ACC112 (cell line): ENCODE measurements at regions not wholly inside any gene's neighbourhood (a gene's known extent, or its start where the extent isn't known, plus 50 kb on each side); places are given as distances from the start of the nearest gene placed in this dataset.
A peak's percentile ranks its signal among the peaks of the same experiment; 100 is the strongest.

Experiments used
- H2AFZ ChIP-seq: fragments of 200-600 bp; sonication (generic); one replicate; pipeline ENCODE4 v1.6.0; 2017; ENCODE audit warnings: antibody characterized with exemption, low read length; ENCODE audit not compliant: unreplicated experiment
- H3K27ac ChIP-seq: fragments of 200-600 bp; sonication (generic); 2 replicates; pipeline ENCODE4 v1.5.1; 2014; ENCODE audit warnings: low read depth, mild to moderate bottlenecking, antibody characterized with exemption, low read length, moderate library complexity
- H3K27me3 ChIP-seq: fragments of 200-600 bp; sonication (generic); 2 replicates; pipeline ENCODE4 v1.6.1; 2014; ENCODE audit warnings: mild to moderate bottlenecking, antibody characterized with exemption, low read length, moderate library complexity, mixed read lengths; ENCODE audit not compliant: insufficient read depth
- H3K36me3 ChIP-seq: fragments of 200-600 bp; sonication (generic); 2 replicates; pipeline ENCODE4 v1.6.1; 2016; ENCODE audit warnings: mild to moderate bottlenecking, antibody characterized with exemption, low read length, moderate library complexity, mixed read lengths; ENCODE audit not compliant: insufficient read depth
- H3K4me1 ChIP-seq: fragments of 200-600 bp; sonication (generic); one replicate; pipeline ENCODE4 v1.6.1; 2016; ENCODE audit warnings: low read length, mixed read lengths; ENCODE audit not compliant: insufficient read depth, unreplicated experiment, control insufficient read depth
- H3K4me3 ChIP-seq: fragments of 200-600 bp; sonication (generic); 2 replicates; pipeline ENCODE4 v1.5.1; 2014; ENCODE audit warnings: mild to moderate bottlenecking, low read depth, low read length
- H3K79me2 ChIP-seq: fragments of 200-600 bp; sonication (generic); one replicate; pipeline ENCODE4 v1.6.0; 2016; ENCODE audit warnings: low read length; ENCODE audit not compliant: control insufficient read depth, unreplicated experiment, insufficient read depth

DNA sequence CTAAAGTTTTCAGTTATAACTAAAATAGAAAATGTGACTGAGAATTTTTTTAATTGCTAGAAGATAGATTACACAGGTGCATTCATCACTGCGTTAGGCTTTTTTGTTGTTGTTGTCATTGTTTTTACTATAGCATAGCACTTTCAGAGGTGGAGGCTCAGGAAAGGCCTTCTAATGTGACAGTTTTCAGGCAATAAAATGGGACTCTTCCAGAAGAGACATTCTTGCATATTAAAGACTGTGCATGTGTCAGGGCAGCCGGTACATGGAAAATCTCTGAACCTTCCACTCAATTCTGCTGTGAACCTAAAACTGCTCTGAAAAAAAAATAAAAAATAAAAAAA is 175.2 kb downstream of the METTL4 start:
- no peaks in the 10 kb centered on the region for H3K79me2 ChIP-seq
- no peaks in the 10 kb centered on the region for H3K36me3 ChIP-seq
- H2AFZ ChIP-seq: no peak overlapping the region
- no peaks in the 10 kb centered on the region for H3K27me3 ChIP-seq
- H3K4me3 ChIP-seq: no peak overlapping the region
- H3K4me1 ChIP-seq: no peaks in the 10 kb centered on the region
- no peak overlapping the region for H3K27ac ChIP-seq

DNA sequence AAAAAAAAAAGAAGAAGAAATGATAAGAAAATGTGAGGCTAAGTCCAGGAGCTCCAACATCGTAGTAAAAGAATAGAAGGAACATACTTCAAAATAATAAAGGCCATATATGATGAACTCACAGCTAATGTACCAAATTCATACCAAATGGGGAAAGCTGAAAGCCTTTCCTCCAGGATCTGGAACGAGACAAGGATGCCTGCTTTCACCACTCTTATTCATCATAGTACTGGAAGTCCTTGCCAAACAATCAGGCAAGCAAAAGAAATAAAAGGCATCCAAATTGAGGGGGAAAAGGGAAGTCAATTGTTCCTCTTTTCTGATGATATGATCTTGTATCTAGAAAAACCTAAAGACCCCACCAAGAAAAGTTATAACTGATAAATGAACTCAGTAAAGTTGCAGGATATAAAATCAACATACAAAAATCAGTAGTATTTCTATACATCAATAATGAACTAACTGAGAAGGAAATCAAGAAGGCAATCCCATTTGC is 170.6 kb downstream of the METTL4 start:
- H3K4me3 ChIP-seq: no peak overlapping the region
- no peaks in the 10 kb centered on the region for H3K4me1 ChIP-seq
- no peak overlapping the region for H2AFZ ChIP-seq
- H3K27me3 ChIP-seq: no peaks in the 10 kb centered on the region
- no peak overlapping the region for H3K27ac ChIP-seq
- H3K36me3 ChIP-seq: no peaks in the 10 kb centered on the region
- H3K79me2 ChIP-seq: no peaks in the 10 kb centered on the region

DNA sequence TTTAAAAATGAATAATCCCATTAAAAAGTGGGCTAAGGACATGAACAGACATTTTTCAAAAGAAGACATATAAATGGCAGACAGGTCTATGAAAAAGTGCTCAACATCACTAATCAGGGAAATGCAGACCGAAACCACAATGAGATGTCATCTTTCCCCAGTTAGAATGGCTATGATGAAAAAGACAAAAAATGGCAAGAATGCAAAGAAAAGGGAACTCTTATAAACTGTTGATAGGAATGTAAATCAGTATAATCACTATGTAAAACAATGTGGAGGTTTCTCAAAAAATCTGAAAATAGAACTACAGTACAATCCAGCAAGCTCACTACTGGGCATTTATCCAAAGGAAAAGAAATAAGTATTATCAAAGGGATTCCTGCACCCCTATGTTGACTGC is 169.2 kb downstream of the METTL4 start:
- no peaks in the 10 kb centered on the region for H3K4me1 ChIP-seq
- no peak overlapping the region for H3K4me3 ChIP-seq
- H3K36me3 ChIP-seq: no peaks in the 10 kb centered on the region
- no peak overlapping the region for H3K27ac ChIP-seq
- no peaks in the 10 kb centered on the region for H3K27me3 ChIP-seq
- H2AFZ ChIP-seq: no peak overlapping the region
- H3K79me2 ChIP-seq: no peaks in the 10 kb centered on the region

DNA sequence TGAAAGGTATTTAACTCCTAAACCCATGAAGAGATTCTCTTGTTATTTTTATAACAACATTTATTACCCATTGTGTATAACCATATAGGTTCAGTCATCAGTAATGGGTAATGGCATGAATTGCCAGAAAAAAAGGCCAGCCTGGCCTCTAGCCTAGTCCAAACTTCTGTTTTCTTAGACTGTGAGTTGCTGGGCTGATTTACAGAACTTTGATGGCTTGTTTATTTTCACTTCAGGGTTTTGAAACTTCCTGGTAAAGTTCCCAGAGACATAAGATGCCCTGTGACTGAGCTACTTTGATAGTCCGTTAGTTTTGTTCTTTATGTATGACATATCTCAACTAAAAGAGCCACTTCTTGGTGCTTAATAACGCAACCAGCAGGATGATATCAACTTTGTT is 164.8 kb downstream of the METTL4 start:
- Histone ChIP-seq H3K27me3 (no peaks in the 10 kb centered on the region), H3K79me2 (no peaks in the 10 kb centered on the region), H3K4me3 (no peak overlapping the region), H3K36me3 (no peaks in the 10 kb centered on the region), H3K4me1 (peaks cover 14% of the 10 kb centered on the region), H2AFZ (peak overlapping the region; percentile 55), H3K27ac (no peak overlapping the region)

DNA sequence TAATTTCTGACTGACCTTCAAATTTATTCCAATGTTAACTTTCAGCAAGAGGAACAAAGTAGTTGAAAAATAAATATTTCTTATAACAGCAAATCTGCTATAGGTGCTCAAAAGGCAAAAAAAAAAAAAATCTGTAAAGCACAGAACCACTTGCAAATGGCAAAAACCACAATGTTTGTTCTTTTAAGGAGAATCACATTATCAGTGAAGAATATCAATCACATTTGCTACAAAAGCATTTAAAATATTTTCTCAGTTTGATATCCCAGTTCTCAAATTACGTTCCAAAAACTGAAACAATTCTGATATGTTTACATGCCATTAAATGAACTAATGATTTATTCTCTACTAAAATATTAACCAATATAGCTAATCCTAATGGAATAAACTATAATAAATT is 163.3 kb downstream of the METTL4 start:
- Histone ChIP-seq H3K27me3 (no peaks in the 10 kb centered on the region), H3K4me1 (peaks cover 21% of the 10 kb centered on the region), H2AFZ (no peak overlapping the region), H3K4me3 (no peak overlapping the region), H3K36me3 (no peaks in the 10 kb centered on the region), H3K27ac (no peak overlapping the region), H3K79me2 (no peaks in the 10 kb centered on the region)

DNA sequence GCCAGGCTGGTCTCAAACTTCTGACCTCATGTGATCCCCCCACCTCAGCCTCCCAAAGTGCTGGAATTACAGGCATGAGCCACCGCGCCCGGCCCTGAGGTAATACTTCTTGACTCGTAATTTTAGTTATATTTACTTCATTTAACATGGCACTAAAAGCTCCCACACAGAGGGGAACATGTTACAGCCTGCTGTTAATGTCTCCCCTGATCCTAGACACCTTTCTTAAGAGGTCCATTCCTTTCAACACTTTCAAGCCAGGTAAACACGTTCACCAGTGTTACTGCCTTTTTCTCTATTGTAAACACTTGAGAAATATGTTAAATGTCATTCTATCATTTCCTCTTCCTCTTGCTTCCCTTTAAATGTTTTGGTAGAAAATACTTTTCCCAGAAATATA is 161.4 kb downstream of the METTL4 start:
- no peaks in the 10 kb centered on the region for H3K79me2 ChIP-seq
- 0 out of 2 replicates have a peak overlapping the region, but pooled peaks have one; percentile 78 for H3K27ac ChIP-seq
- H2AFZ ChIP-seq: no peak overlapping the region
- H3K4me3 ChIP-seq: no peak overlapping the region
- no peaks in the 10 kb centered on the region for H3K27me3 ChIP-seq
- no peaks in the 10 kb centered on the region for H3K36me3 ChIP-seq
- H3K4me1 ChIP-seq: peaks cover 21% of the 10 kb centered on the region

DNA sequence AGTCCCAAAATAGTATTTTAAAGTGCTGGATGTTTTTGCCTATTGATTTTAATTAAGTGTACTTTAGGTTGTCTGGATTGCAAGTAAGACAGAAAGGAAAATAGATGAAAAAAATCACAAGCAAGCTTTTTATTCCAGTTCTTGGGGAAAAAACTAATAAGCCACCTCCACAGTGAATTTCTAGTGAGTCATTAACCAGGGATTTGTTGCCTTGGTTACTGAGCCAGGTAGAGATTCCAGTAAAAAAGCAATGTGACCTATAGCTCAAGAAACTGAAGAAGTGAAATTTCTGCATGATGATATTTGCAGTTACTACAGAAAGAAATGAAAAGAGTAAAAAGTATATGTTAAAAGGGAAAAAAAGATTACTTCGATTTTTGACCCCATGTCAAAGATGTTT is 160.6 kb downstream of the METTL4 start:
- Histone ChIP-seq H2AFZ (no peak overlapping the region), H3K27ac (peak overlapping the region; percentile 78), H3K27me3 (no peaks in the 10 kb centered on the region), H3K79me2 (no peaks in the 10 kb centered on the region), H3K4me3 (no peak overlapping the region), H3K4me1 (peaks cover 21% of the 10 kb centered on the region), H3K36me3 (no peaks in the 10 kb centered on the region)

DNA sequence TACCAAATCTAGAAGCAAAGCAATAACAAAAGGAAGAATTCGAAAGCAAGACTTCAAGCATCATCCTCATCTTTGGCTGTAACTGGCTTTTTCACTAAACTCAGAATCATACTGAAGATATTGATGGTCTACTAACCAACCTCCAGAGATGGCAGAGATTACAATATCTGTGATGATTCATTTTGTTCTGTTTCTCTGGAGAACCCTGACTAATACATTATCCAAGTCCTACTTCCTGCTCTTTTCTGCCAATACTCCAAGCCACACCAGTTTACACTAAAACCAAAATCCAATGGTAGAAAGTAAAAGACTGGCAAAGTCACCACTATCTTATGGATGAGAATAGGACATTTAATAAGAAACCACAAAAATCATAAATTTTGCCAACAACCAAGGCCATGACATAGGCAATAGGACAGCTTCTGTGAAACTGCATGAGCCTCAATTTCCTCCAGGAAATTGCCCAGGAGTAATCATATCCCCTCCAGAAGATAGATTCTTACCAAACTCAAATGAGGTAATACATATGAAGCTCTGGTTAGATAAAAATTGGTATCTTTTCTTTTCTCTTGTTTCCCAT is 159.8 kb downstream of the METTL4 start:
- no peaks in the 10 kb centered on the region for H3K27me3 ChIP-seq
- H2AFZ ChIP-seq: peak overlapping the region; percentile 79
- no peaks in the 10 kb centered on the region for H3K79me2 ChIP-seq
- peaks cover 21% of the 10 kb centered on the region for H3K4me1 ChIP-seq
- H3K36me3 ChIP-seq: no peaks in the 10 kb centered on the region
- H3K4me3 ChIP-seq: no peak overlapping the region
- peak overlapping the region; percentile 78 for H3K27ac ChIP-seq

DNA sequence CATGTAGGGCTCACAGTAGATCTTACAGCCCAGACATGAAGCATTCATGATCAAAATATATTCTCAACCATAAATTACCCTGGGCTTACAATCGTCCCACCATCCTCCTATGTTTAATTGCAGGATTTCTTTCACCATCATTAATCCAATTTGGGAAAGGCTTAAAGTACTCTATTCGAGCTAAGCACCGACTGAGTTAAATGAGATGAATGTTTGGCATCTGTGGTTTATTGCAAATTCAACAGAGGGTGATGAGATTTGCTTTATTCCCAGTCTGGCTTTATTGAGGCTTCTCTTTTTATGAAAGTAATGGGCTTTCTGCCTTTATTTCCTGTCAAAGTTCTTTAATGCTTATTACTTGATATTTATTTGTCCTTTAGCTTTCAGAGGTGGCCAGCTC is 159.0 kb downstream of the METTL4 start:
- no peak overlapping the region for H3K4me3 ChIP-seq
- no peaks in the 10 kb centered on the region for H3K27me3 ChIP-seq
- H3K27ac ChIP-seq: no peak overlapping the region
- H2AFZ ChIP-seq: no peak overlapping the region
- no peaks in the 10 kb centered on the region for H3K36me3 ChIP-seq
- H3K4me1 ChIP-seq: peaks cover 21% of the 10 kb centered on the region
- H3K79me2 ChIP-seq: no peaks in the 10 kb centered on the region

DNA sequence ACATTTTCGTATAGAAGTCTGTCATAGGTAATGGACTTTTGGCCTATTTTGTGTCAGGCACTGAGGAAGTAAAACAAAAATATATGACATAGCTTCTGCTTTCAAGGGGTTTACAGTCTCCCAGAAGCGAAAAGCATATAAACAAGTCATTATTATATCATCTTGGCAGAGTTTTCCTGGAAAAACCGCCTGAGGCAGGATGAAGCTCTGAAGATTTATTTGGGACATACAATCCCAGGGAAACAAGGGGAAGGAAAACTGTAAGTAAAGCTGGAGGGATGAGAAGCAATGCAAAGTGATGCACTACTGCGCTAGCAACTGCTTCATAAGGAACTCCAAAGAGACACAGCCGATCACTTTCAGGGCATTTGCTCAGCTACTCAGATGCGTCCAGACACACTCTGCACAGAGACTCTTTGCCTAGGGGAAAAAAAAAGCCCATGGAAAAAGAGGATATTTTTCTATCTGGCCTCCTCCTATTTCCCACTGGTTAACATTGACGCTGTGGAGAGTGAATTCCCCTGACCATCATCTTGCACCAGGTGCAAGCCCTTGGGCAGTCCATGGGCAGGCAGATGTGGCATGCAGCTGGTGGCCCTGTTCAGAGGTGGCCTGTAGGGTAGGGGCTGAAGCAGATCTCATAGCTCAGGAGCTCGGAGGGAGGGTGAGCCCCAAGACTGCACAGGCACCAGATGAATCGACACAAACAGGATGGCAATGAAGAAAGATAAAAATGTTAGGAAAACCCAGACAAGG is 158.1 kb downstream of the METTL4 start:
- Histone ChIP-seq H3K4me3 (no peak overlapping the region), H3K36me3 (no peaks in the 10 kb centered on the region), H3K27me3 (no peaks in the 10 kb centered on the region), H3K79me2 (no peaks in the 10 kb centered on the region), H2AFZ (no peak overlapping the region), H3K4me1 (peaks cover 21% of the 10 kb centered on the region), H3K27ac (no peak overlapping the region)

DNA sequence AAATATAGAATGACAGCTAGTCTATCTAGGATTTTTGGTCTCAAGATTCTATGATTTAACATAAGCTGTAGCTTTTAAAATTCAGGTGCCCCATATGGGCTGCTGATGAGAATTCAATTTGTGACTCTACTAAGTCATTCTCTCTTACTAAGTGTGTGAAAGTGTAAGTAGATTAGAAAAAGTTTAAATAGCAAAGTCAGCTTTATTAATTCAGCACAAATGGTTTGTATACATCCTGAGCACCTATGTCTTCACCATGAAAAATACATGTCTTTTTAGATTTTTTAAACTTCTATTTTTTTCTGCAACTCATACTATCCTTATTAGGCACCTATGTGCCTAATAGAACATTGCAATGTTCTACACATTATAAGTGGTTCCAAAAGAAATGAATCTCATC is 157.1 kb downstream of the METTL4 start:
- Histone ChIP-seq H2AFZ (no peak overlapping the region), H3K4me1 (peaks cover 21% of the 10 kb centered on the region), H3K79me2 (no peaks in the 10 kb centered on the region), H3K4me3 (no peak overlapping the region), H3K36me3 (no peaks in the 10 kb centered on the region), H3K27ac (no peak overlapping the region), H3K27me3 (no peaks in the 10 kb centered on the region)
